ENCODE measurements at regions not wholly inside any gene's neighbourhood (a gene's known extent, or its start where the extent isn't known, plus 50 kb on each side); places are given as distances from the start of the nearest gene placed in this dataset.

DNA sequence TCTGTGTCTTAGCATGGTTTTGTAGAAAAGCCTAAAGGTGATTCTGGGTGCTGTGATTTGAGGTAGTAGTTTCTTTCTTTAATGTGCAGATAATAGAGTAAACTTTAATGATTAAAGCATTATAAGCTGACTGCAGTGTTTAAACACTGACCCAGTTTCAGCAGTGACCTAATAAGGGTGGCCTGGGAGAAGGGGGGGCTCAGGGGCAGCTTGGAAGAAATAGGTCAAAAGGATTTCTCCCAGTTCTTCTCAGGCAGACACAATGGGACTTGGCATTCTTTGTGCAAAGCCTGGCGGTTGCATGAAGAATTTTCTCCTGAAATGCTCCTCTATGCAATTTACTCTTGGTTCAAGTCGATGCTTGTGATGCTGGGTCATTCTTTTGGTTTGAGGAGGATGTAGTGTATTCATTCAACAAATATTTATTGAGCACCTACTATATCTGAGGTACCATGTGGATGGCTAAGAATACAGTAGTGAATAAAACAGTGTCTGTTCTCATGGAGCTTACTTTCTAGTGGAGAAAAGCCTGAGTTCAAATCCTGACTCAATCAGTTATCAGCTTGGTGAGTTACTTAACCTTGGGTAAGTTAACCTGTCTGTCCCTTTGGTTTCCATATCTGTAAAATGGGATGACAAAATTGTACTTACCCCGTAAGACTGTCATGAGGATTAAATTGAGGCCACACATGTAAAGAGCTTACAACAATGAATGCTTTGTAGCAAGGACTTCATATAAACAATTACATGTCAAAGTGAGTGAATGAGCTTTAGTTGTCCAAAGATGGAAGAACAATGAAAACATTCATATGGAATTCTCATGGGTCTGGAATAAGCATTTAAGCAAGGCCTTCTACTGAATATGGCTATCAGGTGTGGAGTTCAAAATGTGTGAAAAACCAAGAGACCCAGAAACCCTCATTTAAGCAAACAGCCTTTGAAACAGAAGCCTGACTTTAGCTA lies 210.2 kb downstream of the KCNRG start:
- Histone ChIP-seq H3K9me1 (ENCODE audit: insufficient read depth, low read length) (peaks cover 4% of the 10 kb centered on the region; the same call in 1 of the 2 replicates), H3K27ac (ENCODE audit: insufficient read depth, low read length) (no peak overlapping the region), H4K91ac (ENCODE audit: insufficient read depth, low read depth, low read length) (no peak overlapping the region), H3K4me3 (ENCODE audit: insufficient read depth, low read depth, low read length) (no peak overlapping the region), H3K79me1 (ENCODE audit: low read depth in 1 of 2, low read length in 2 of 2) (no peaks in the 10 kb centered on the region), H3K18ac (ENCODE audit: low read depth, low read length) (no peak overlapping the region), H3K9ac (ENCODE audit: low read depth, low read length) (no peak overlapping the region), H2BK5ac (ENCODE audit: low read depth, low read length, poor library complexity, severe bottlenecking) (no peak overlapping the region), H3K56ac (ENCODE audit: extremely low read depth, insufficient read depth, low read length) (no peak overlapping the region), H3K9me3 (ENCODE audit: control insufficient read depth, insufficient read depth, low read length) (no peaks in the 10 kb centered on the region), H4K5ac (ENCODE audit: low read depth, low read length) (no peak overlapping the region), H3K4me2 (ENCODE audit: low read depth, low read length) (no peak overlapping the region), H3K36me3 (ENCODE audit: control insufficient read depth, insufficient read depth, low read length) (no peaks in the 10 kb centered on the region), H3K4ac (ENCODE audit: low read depth, low read length) (no peak overlapping the region), H4K20me1 (ENCODE audit: insufficient read depth, low read length) (no peaks in the 10 kb centered on the region), H3K23ac (ENCODE audit: low read depth, low read length) (no peak overlapping the region), H3K4me1 (ENCODE audit: control insufficient read depth, insufficient read depth, low read length) (peaks cover 6% of the 10 kb centered on the region), H2BK120ac (ENCODE audit: low read depth, low read length) (no peak overlapping the region), H2AFZ (replicated peaks; ENCODE audit: low read length, poor library complexity) (no peak overlapping the region), H2AK9ac (replicated peaks; ENCODE audit: low read depth, low read length, poor library complexity) (no peak overlapping the region), H2BK20ac (ENCODE audit: low read depth, low read length) (no peak overlapping the region), H2BK15ac (ENCODE audit: low read depth, low read length) (no peak overlapping the region), H2AK5ac (ENCODE audit: low read depth, low read length) (no peak overlapping the region), H3K14ac (replicated peaks; ENCODE audit: low read depth, low read length) (no peak overlapping the region), H3K27me3 (ENCODE audit: control insufficient read depth, insufficient read depth, low read length) (peaks cover 8% of the 10 kb centered on the region), H4K8ac (ENCODE audit: low read depth in 2 of 2, low read length in 2 of 2) (no peak overlapping the region)
- dilution Hi-C loops (cut with HindIII; ENCODE audit: low sequenced_read_pairs, unreplicated experiment): no loop called here
- in situ Hi-C loops (cut with MboI; ENCODE audit: low sequenced_read_pairs): no loop called here
- CTCF ChIA-PET: no interaction called here
- ATAC-seq (ENCODE audit: low read depth) (no peak), DNase-seq (no peak)
- TF ChIP-seq, protein P1, sequence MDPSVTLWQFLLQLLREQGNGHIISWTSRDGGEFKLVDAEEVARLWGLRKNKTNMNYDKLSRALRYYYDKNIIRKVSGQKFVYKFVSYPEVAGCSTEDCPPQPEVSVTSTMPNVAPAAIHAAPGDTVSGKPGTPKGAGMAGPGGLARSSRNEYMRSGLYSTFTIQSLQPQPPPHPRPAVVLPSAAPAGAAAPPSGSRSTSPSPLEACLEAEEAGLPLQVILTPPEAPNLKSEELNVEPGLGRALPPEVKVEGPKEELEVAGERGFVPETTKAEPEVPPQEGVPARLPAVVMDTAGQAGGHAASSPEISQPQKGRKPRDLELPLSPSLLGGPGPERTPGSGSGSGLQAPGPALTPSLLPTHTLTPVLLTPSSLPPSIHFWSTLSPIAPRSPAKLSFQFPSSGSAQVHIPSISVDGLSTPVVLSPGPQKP (IDR thresholded peaks at IDR 0.05; ENCODE audit: borderline replicate concordance, low read depth, low read length): no peak
- TF ChIP-seq RFX5 (IDR thresholded peaks at IDR 0.05; ENCODE audit: low read depth, low read length) (no peak), CEBPB (IDR thresholded peaks at IDR 0.05; ENCODE audit: low read depth, low read length) (no peak), RCOR1 (IDR thresholded peaks at IDR 0.05; ENCODE audit: insufficient replicate concordance, low read length) (no peak), SMC3 (IDR thresholded peaks at IDR 0.05; ENCODE audit: low read depth, low read length) (no peak), RAD21 (IDR thresholded peaks at IDR 0.05; ENCODE audit: low read length) (no peak), MAZ (IDR thresholded peaks at IDR 0.05; ENCODE audit: borderline replicate concordance, low read depth, low read length) (no peak), POLR2A (IDR thresholded peaks at IDR 0.05; ENCODE audit: low read depth, low read length) (no peak), MAFK (IDR thresholded peaks at IDR 0.05; ENCODE audit: low read depth, low read length) (no peak), BHLHE40 (IDR thresholded peaks at IDR 0.05; ENCODE audit: low read depth, low read length) (no peak), NFE2L2 (IDR thresholded peaks at IDR 0.05; ENCODE audit: low read depth, low read length) (no peak)
- TF ChIP-seq, protein P2, sequence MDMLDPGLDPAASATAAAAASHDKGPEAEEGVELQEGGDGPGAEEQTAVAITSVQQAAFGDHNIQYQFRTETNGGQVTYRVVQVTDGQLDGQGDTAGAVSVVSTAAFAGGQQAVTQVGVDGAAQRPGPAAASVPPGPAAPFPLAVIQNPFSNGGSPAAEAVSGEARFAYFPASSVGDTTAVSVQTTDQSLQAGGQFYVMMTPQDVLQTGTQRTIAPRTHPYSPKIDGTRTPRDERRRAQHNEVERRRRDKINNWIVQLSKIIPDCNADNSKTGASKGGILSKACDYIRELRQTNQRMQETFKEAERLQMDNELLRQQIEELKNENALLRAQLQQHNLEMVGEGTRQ (IDR thresholded peaks at IDR 0.05; ENCODE audit: low read depth, low read length): no peak
- TF ChIP-seq, protein P3, sequence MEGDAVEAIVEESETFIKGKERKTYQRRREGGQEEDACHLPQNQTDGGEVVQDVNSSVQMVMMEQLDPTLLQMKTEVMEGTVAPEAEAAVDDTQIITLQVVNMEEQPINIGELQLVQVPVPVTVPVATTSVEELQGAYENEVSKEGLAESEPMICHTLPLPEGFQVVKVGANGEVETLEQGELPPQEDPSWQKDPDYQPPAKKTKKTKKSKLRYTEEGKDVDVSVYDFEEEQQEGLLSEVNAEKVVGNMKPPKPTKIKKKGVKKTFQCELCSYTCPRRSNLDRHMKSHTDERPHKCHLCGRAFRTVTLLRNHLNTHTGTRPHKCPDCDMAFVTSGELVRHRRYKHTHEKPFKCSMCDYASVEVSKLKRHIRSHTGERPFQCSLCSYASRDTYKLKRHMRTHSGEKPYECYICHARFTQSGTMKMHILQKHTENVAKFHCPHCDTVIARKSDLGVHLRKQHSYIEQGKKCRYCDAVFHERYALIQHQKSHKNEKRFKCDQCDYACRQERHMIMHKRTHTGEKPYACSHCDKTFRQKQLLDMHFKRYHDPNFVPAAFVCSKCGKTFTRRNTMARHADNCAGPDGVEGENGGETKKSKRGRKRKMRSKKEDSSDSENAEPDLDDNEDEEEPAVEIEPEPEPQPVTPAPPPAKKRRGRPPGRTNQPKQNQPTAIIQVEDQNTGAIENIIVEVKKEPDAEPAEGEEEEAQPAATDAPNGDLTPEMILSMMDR (conservative IDR thresholded peaks at IDR 0.05; ENCODE audit: low read depth, low read length): no peak
- no TSS peak for BruUV-seq (replicated peaks)
- WGBS, 2 experiments (ENCODE audit: extremely low coverage in 2 of 2, insufficient read length in 1 of 2): no CpG with 5 or more reads among the region's 3 CpGs
- intact Hi-C loops (cut with micrococcal nuclease): loop anchor here (10.0 kb wide), 1 partner anchor 309 kb away; no protein-coding TSS in a partner anchor
- POLR2A ChIA-PET (ENCODE audit: unreplicated experiment): no interaction called here
